NCI-H2029 treated with DMSO at 0.1 percent for 48 hours (cell line): ENCODE measurements at regions not wholly inside any gene's neighbourhood (a gene's known extent, or its start where the extent isn't known, plus 50 kb on each side); places are given as distances from the start of the nearest gene placed in this dataset.

ENCODE experiments used
- DNase-seq: peaks from one replicate; lab custom pipeline; 2025; lab: John Stamatoyannopoulos, UW

DNA sequence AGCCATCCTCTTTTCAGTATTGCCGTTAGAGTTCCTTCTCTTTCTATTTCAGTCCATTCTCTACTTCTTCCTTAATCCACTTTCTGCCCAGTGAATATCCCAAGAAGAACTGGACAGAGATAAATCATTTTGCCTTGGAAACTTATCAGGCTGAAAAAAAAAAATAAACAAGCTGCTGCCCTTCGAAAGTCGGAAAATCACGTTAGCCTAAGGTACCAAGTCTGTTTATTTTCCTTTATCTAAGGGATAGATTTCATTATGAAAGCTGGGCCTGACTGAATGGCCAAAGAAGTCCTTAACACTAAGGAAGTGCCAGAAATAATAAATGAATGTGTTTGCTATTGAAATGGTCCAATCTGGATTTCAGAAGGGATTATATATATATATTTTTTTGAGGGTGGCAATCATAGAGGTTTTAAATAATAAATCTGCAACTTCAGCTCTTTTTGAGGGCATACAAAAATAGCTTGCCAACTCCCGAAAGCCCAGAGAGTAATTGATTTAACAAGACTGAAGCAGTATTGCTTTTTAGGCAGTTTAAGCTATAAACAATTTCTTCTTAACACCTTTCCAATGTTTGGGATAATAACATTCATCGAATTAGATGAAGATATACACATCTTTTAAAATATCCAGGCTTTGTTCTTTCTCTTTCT lies 127.0 kb upstream of the STMND1 start:
- DNase-seq = no peak

DNA sequence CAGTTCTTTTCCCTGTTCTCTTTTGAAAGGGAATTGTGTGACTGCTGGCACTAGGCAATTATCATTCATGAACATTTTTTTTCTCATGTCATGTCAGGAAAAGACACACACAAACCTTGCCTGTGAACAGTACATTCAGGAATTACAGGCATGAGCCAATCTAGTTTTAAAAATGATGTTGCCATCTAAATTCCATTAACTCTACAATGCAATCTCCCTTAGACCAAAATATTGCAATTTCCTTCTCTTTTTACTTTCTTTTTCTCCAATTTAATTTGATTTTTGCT lies 127.5 kb upstream of the STMND1 start:
- DNase-seq = no peak

DNA sequence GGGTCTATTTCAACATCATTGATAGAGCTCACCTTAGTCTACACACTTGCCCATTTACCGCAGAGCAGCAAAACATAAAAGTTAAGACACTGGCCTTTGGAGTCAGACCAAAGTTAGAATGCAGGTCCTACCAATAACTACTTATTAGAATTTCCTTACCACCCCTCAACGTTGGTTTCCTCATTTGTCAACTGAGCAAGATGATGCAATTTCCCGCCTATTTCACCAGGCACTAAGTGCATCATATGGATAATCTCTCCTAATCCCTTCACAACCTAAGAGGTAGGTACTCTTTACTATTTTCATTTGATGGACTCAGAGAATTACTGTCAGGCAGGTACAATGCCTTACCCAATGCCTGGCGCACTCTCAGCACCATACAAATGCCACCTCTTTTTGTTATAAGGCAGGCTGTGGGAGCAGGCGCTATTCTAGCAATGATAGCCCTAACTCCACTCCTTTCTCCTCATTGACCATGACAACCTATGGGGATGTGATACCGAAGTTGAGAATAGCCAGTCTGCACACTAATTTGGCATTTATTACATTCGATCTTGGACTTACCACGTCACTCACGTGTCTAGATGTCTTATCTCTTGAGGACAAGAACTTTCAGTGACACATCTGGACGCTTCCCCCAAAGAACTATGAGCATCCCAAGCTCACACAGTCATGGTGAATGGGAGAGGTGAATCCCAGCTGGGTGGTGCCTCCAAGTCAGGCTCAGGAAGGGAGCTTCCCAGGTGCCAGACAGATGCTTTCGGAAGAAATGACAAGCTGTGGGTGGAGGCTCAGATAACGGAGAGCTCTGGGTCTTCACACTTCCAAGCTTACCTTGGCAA lies 128.1 kb upstream of the STMND1 start:
- DNase-seq = no peak

DNA sequence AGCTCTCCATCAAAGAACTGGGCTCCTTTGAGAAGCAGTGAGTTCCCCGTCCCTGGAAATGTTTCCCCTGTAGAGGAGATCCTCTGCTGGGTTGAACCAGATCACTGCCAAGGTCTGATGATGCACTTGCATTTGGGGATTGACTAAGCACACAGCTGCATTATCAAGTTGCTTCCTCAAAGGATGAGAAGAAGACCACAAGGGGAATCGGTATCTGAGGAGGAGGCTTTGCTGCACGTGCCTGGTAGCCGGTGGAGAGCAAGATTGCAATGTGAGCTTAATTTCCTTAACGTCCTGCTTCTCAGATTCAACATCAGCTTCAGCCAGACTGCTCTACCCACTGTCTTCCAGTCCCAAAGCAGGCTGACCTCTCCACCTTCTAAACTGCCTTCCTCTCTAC lies 128.8 kb upstream of the STMND1 start:
- no peak for DNase-seq

DNA sequence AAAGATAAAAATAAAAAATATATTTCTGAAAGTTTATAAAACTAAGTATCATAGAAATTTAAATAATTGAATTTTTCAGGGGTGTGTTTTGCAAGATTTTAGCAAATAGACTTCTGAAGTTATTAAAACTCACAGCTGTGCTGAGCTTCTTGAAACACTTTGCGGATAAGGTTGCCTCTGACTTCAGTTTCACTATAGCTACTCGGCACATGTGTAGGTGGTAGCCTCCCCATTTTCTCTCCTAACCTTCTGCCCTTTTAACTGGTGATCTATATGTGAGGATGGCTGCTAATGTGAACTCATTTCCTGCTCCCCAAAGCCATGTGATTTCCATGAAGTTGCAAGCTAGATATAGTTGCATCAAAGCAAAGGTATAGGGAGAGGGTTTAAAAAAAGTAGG lies 129.3 kb upstream of the STMND1 start:
- DNase-seq = no peak

DNA sequence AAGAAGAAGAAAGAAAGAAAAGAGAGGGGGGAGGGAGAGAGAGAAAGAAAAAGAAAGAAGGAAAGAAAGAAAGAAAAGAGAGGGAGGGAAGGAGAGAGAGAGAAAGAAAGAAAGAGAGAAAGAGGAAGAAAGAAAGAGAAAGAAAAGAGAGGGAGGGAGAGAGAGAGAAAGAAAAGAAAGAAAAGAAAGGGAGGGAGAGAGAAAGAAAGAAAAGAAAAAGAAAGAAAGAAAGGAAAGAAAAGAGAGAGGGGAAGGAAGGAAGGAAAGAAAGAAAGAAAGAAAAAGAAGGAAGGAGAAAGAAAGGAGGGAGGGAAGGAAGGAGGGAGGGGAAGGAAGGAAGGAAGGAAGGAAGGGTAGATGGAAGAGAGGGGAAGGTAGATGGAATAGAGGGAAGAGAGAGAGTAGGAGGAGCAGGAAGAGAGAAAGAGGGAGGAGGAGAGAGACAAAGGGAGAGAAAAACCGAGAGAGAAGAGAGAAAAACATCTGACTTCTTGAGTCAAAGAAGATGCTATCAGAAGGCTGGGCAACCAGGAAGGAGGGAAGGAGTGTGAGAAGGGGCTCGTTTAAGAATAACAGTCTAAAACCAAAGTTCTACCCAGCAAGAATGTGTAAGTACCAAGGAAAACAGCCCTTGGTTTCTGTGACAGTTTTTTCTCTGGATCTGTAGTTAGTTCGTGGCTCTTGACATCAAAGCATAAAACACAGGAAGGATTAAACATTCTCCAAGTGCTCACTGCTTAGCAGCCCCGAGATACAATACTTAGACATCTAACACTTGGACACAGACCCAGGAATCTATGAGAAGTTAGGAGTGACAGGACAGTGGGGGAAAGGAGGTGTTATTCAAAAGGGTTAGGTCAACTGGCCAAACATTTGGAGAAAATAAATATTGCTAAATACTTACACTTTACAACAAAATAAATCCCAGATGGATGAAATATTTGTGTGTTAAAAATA lies 131.9 kb upstream of the STMND1 start:
- no peak for DNase-seq

DNA sequence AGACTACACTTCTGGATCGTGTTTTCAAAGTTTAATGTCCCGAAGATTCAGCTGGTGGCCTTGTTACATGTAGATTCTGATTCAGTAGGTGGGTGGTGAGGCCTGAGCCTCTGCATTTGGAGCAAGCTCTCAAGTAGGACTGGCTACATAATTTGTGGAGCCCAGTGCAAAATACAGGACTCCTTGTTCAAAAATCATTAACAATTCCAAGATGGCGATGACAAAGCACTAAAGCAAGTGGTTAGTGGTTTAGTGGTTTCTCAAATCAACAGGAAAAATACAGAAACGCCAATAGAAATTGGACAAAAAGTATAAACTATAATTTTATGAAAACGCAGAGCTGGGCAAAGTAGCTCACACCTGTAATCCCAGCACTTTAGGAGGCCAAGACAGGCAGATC lies 133.7 kb upstream of the STMND1 start:
- DNase-seq = no peak

DNA sequence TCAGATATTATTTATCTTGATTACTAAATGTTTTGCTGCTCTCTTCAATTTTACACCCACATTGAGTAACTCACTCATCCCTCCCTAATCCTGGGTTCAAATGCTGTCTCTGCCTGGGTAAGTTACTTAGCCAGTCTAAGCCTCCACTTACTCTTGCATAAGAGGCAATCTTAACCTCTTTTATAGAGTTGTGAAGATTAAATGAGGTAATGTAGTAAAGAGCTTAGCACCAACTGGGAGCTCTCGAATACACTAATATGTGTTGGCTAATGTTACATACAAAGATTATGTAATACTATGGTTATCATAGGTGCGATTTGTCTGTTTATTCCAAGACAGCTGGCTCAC lies 134.4 kb upstream of the STMND1 start:
- DNase-seq = no peak

DNA sequence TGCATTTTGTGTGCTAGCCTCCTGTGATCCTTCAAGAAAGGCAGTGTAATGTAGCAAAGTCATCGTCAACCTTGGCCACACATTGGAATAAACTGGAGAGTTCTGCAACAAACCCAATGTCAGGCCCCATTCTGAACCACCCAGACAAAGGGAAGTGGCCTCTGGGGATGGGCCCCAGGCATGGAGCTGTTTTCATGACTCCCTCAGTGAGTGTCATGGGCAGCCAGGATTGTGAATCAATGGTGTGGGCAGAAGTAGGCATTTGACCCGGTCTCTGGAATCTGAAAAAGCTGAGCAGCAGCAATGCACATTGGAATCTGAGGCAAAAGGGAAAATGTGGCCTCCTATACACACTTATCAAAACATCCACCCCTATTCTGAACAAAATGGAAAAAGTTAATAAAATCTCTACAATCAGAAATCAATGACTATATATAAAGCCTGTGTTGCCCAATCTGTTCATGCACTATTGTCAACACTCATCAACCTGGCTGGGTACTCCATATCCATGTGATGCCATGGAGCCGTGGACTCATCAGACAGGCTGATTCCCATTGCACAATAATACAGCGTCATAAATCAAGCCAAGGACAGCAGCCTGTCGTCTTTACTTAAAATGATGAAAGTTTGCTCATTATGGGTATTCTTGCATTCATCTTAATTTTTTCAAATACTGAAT lies 134.9 kb upstream of the STMND1 start:
- no peak for DNase-seq

DNA sequence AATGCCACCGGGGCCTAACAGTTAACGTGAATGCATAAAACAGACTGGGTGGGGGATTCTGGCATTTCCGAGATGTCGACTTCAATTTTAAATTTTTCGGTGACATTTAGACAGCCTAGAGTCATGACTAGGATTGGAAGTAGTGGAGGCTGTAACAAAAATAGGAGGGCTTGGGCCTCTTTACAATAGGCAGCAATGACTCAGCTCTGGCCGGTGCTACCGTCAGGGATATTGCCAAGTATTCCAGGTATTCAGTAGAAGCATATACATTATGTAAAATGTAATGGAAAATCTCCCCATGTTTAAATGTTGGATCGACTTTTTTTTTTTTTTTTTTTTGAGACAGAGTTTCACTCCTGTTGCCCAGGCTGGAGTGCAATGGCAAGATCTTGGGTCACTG lies 136.2 kb upstream of the STMND1 start:
- DNase-seq = no peak

DNA sequence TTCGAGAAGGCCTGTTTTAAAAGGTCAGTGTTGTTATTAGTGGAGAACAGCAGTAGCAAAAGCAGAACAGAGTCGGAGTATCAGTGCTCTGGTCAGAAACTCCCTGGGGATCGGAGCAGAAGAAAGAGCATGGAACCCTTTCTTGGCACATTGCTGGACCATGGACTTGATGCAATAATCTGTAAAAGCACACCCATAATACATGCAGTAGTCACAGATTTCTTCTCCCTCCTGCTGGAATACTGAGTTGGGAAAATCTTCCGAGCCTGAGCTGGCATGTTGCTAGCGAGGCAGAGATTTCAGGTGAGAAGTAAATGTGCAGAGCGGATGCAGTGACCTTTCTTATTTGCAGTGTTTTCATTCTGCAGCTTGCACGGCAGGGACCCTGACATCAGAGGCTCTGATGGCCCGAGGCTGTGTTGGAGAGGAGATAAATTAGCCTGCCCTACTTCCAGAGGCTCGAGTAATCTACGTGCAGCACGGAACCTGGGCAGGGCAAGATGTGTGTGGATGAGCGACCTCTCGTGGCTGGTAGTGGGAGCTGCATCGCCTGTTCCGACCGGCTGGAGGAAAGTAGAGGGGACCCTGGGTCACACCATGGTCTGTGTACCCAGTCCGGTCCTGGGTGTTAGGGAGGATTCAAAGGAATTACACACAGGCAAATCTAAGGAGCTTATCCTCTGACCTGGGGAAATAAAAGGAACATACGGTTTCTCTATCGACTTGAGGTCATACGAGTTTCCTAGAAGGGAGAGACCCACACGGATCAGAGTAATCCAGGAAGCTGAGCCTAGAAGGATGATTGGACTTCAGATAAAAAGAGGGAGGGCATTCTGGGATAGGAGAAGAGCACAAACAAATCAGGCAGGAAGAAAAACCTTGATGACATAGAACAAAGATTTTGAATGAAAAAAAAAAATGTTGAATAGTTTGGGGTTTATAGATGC lies 137.0 kb upstream of the STMND1 start:
- peak; percentile 10 for DNase-seq

DNA sequence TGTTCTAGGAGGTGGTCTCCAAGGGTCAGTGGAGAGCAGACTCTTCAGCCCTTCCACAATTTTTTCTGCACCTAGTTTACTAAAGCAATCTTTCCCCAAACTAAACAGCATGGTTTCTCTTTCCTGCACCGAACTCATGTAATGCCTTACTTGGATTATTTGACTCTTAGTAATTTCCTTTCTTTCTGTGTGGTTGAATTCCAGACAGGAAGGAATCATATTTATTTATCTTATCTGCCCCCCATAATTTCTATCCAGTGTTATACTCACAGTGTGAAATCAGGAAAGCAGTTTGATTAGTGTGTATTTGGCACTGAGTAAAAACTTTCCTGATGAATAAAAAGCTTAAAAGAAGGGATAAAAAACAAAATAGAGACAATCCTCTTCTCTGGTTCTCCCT lies 140.3 kb upstream of the STMND1 start:
- DNase-seq = no peak

DNA sequence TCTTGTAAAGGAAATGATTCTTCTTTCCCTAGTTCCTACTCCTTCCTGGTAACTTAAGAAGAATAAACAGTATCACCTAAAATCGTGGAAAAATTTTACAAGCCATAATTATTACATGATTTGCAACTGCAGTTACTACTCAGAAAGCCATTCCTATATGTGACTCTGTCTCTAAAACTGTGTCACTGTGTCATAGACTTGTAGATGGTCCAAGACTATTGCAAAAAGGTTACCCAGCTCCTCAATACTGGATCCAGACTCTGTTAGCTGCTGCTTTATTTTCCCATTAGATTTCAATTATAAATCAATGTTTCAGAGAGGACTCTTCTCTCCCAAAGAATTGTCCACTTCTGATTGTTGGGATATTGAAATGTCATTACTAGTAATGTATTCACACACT lies 142.1 kb upstream of the STMND1 start:
- no peak for DNase-seq

DNA sequence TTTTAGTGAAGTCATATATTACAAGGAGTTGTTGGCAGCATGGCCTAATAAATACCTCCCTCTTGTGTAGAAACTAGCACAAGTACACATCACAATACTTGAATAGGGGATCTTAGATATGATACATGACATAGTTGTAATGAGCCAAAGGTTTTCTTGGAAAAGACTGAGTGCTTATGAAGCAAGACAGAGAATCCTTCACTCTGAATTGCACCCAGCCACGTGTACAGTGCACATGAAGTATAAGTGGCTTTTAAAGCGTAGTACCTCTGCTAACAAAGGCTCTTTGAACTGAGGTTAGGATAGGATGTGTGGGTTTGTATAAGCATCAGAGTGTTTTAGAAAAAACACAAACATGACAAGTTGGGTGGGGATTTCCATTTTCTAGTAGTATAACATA lies 145.5 kb upstream of the STMND1 start:
- no peak for DNase-seq

DNA sequence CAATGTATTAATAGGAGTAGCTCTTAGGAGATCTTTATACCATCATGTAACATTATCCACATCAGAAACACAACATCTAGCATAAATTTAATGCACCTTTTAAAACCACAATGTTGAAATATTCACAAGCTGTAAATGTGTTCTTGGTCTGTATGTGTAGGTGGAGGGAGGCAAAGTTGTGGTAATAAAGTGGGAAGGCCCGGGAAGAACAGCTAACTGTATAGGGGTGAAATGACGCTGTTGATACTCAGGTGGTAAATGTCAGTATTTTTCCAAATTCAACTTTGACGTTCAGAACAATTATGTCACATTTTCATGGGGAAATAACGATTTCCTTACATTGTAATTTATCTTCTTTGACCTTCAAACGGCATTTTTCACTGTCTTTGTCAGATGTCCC lies 146.0 kb upstream of the STMND1 start:
- DNase-seq = no peak

DNA sequence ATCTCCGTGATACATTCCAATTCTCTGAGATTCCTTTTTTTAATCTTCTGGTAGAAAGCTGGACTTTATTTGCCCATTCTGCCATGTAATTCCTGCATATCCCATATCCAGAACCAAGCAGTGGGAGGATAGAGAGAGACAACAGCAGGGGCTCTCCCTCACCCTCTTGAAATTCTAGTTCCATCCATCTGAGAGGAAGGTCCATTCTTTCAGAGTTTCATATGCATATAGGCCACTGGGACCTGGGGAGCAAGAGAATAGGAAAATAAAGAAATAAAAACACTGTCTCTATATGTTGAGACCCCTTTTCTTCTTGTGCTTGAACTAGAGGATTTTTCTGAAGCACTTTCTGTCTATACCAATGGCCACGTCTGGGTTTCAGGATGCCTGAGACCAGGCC lies 147.9 kb upstream of the STMND1 start:
- no peak for DNase-seq

DNA sequence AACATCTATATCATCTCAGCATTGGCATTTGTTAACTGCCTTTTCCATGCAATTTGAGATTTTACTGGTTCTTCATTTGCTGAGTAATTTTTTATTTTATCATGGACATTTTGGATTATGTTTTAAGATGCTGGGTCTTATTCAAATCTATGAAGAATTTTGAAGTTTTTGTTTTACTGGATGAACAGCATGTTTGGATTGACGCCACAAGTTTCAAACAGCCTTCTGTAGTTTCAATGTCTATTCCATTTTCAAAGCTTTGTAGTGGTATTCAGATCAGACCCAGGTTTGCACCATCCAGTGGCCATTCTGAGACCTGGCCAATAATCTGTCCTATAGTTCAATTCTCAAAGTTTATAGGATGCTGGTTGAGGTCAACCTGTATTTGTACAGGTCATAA lies 148.4 kb upstream of the STMND1 start:
- DNase-seq = no peak

DNA sequence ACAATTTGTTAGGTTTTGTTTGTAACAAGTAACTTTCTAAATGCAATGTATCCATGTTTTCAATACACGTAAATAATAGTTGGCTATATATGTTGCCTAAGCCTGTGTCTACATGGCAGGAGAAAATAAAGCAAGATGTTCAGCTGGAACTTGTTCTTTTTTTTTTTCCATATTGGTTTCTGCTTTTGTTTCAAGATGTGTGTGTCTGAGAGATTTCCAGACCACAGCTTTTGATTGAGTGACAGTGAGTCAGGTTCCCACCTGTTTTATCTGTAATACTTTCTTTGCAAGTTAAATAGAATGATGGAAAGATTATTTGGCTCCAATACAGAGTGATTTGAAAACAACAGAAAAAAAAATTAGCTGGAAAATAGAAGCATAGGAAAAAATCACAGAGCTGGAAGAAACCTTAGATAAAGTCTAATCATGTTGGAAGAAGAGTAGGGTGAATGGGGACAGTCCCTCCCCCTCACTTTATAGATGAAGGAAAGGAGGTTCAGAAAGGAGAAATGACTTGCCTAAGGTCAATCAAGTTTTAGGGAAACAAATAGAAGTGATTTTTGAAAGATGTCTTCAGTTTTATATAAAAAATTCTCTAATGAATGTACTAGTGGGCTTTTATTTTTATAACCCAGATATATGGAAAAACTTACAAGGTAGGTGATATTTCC lies 150.9 kb upstream of the STMND1 start:
- DNase-seq = no peak

DNA sequence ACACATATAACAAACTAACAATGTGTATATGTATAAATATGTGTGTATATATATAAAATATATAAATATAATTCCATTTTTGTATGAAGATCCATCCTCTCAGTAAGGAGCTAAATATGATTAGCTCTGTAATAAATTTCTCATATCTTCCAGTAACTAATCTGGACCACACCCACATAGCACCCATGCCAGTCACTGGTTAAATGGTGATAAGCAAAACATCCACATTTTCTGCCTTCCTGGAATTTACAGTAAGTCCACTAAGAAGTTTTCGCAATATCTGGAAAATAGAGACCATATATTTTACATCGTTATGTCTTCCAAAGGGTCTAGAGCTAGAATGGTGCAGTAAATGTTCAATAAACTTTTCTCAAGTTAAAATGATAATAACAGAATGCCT lies 151.5 kb upstream of the STMND1 start:
- DNase-seq = no peak

DNA sequence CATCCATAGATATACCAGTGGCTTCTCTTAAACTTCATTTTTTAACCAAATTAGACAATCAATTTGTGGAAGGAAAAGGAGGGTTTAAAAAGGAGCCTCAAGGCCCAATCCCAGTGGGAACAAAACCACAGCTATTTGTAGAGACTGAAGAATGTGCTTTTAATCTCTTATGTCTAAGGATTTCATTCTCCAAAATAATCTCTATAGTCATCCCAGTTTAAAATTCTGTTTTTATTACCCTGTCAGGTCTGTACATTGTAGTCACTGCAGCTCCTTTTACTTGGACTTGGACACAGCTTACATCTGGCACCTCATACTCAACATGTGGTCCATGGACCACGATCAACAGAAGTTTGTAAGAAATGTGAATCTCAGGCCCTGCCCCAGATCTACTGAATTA lies 152.1 kb upstream of the STMND1 start:
- DNase-seq = no peak

DNA sequence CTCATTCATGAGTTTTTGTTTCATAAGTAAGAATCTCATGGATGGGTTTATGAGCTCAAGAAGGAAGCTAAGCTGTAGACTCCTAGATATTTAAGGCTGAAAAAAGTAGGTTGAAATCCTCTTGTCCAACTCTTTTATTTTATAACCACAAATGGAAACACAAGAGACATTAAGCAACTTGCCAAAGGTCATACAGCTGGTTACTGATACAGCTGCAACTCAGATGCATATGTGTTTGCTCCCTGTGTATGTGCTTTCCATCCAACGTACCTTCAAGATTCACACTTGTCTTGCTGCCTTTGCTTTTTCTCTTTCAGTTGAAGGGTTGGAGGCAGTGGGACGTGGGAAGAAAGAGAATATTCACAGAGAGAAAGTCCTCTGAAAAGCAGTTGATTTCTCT lies 153.5 kb upstream of the STMND1 start:
- DNase-seq = no peak
